Loucy (cell line): ENCODE measurements at regions not wholly inside any gene's neighbourhood (a gene's known extent, or its start where the extent isn't known, plus 50 kb on each side); places are given as distances from the start of the nearest gene placed in this dataset.

Experiments used
- CTCF ChIP-seq: fragments of 200-600 bp; sonication (generic); conservative IDR thresholded peaks from 2 replicates; pipeline ENCODE4 v1.5.1; 2014; ENCODE audit warnings: mild to moderate bottlenecking, antibody characterized with exemption, low read length
- EZH2phosphoT487 ChIP-seq: fragments of 200-600 bp; IDR thresholded peaks from 2 replicates; pipeline ENCODE4 v1.6.1; 2018; ENCODE audit warnings: antibody characterized with exemption, mild to moderate bottlenecking, moderate library complexity, borderline replicate concordance

- TF ChIP-seq CTCF (no peak), EZH2phosphoT487 (no peak)
Observed at GRCh38 chr12:13591059-13591458, 390.3 kb downstream of the GRIN2B start.
